ENCODE measurements at regions not wholly inside any gene's neighbourhood (a gene's known extent, or its start where the extent isn't known, plus 50 kb on each side); places are given as distances from the start of the nearest gene placed in this dataset.
A peak's percentile ranks its signal among the peaks of the same experiment; 100 is the strongest.

DNA sequence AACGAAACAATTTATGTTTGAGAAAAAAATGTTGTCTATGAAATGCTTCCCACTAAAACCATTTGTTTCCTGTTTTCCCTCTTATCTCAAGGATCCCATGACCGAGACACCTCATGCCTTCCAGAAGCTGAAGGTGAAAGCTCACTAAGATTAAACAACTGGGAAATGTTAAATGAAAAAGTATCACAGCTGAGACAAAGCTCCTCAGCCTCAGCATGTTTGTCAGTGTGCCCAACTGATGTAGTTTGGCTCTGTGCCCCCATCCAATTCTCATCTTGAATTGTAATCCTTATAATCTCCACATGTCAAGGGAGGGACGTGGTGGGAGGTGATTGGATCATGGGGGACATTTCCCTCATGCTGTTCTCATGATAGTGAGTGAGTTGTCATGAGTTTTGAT, 327.3 kb downstream of the HTR7 start:
- DNase-seq, result no peak

DNA sequence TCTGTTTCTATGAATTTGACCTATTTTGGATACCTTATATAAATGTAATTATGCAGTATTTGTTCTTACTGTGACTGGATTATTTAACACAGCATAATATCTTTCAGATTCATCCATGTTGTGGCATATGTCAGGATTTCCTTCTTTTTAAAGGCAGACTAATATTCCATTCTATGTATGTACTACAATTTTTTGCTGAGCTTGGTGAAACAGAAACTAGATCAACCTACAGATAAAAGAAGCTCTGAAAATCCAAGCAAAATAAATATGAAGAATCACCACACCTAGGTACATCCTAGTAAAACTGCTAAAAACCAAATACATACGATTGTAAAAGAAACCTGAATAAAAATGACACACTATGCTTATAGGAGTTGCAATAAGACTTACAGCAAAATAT, 300.5 kb downstream of the HTR7 start:
- no peak for DNase-seq

DNA sequence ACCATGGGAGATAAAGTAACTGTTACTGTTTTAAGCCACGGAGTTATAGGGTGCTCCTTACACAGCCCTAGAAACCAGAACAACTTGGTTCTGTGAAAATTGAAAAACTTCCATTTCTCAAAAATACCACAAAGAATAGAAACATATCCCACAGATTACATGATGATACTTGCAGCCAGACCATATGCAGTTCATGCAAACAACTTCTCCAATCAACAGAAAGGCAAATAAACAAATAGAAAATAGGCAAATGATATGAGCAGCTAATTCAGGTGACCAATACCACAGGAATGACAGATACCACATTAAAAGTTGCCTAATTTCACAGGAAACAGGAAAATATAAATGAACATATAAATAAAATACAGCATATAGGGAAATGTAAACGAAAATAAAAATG, 297.5 kb downstream of the HTR7 start:
- no peak for DNase-seq

DNA sequence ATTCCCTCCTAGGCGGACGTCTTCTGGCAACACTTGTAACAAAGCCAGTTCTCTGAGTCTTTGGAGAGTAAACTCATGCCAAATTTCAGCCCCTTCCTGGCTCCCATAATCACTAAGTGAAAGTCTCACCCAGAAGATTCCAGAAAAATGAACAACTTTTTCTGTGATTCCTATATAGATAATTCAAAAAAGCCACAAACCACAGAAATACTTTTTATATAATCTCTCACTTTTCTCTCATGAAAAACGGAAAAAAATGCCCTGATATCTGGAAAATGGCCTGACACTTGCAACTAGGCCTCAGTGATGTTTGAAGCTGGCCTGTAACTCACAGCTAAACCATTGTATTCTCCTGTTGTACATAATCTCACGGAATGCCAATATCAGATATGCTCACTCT, 296.2 kb downstream of the HTR7 start:
- DNase-seq, result no peak

DNA sequence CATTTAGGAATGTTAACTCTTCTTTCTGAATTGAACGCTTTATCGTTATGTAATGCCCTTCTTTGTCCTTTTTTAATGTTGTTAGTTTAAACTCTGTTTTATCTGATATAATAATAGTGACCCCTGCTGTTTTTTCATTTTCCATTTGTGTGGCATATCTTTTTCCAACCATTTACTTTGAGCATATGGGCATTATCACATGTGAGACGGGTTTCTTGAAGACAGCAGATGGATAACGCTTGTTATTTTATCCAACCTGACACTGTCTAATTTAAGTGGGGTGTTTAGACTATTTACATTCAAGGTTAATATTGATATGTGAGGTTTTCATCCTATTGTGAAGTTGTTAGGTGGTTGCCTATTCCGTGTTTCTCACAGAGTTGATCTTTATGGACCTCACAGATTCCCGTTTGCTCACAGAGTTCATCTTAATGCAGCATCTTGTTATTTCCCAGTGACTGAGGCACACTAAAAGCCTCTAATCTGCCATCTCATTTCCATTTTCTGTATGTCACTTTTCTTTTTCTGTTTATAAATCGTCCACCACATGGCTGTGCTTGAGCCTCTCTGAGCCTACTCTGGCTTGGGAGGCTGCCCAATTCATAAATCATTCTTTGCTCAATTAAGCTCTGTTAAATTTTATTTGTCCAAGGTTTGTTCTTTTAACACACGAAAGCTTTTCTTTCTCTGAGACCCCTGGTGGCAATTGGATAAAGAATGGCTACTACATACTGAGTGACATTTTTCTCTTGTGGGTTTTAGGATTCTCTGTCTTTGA, 286.2 kb downstream of the HTR7 start:
- DNase-seq, result no peak

DNA sequence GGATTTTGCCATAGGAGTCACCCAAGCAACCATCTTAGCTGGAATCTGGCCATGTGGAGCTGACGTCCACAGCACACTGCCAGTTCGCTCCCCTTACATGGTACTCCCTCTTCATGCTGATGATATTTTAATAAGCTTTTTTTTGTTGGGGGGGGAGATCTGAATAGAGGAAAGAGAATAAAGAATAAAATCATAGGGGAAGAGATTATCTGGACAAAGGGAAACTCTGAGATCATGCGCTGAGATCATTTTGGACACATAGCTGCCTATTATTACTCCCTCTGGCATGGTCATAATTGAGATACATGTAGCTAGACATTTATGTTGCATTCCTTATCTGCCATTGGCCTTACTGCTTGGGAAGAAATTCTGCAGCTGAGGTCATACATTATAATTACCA, 282.7 kb downstream of the HTR7 start:
- DNase-seq, result no peak

DNA sequence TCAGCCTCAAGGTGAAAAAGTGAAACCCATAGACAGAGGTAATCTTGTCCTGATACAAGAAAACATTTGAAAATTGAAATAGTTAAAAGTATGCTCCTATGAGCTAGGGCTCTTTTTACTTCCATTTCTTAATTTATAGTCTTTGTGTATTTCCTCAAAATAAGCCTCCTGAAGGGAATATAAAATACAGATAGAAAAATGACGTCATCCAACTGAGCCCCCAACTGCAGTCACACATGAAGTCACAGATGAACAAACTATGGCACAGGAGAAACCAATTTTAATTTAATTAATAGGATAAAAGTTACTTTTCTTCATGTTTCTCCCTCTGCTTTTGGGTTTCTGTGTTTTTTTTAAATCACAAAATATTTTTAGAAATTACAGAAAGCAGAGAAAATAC, 280.3 kb downstream of the HTR7 start:
- DNase-seq, result no peak

DNA sequence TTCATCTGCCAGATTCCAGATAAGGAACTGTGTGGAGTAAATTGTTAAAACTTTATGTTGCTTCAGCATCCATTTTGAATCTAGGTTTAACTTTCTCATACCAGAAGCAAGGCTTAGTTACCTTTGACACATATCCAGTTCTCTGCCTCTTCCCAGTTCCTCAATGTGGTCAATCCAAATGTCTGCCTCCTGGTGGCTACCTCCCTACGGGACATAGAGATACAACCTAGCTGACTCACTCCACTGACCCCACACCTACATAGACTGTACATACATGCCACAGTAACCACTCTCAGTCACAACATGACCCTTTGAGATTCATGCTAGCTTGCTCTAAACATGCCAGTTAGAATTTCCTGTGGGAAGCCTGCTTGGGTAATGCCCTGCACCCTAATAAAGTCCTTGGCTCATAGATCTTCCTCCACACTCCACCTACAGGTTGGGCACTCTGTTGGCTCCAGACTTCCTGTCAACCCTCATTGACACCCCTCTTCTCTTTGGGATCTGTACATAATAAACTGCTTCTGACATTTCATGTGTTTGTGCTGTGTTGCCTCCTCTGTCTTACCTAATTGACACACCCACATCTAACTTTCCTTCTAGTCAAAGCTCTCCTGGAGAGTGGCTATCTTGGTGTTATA, 278.1 kb downstream of the HTR7 start:
- DNase-seq, result no peak

DNA sequence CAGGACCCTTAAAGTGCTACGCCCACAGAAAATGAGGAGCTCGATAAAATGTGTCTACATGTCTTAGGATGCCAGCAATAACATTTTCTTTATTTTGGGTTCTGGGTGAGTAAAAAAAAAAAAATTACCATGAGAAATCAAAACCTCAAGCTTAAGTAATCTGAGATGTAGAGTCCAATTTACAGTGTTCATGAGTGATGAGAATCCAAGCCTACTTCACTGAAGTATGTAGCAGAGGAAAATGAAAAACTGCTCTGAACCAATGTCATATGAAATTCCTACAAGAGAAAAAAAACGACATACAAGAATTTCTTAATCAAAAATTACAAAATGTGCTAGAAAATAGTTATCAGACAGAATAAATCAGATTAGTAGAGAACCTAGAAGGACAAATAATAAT, 274.4 kb downstream of the HTR7 start:
- no peak for DNase-seq

DNA sequence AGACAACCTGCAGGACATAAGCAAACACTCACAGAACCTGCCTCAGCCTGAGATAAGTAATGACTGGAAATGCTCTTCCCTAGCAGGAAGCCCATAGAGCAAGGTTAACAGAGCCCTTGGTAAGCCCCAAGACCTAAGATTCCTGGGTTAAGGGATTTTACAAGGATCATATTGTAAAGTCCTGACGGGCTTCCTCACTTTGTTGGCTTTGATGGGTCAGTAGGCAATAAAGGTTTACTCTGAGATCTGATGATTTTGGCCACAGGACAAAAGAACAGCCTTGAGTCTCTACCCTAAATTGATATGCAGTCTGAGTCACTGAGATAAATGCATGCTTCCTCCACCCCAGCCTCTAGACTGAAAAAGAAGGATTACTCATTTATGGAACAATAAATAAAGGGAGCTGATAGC, 270.8 kb downstream of the HTR7 start:
- DNase-seq, result no peak

DNA sequence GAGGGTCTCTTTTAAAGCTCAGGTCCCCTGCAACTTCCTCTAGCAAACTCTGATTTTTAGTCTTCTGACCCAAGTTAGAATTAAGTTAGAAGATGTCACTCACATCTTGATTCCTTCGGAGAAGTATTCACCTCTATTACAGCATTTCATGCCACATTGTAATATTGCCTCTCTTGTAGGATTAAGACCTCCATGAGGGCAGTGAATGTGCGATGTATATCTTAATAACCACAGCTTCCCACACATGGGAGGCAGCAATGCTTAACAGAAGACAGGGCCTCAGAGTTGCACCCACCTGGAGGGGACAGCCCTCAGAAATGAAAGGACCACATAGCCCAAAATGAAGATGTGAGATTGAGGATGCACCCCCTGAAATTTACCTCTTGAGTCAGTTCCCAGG, 270.3 kb downstream of the HTR7 start:
- DNase-seq, result no peak

DNA sequence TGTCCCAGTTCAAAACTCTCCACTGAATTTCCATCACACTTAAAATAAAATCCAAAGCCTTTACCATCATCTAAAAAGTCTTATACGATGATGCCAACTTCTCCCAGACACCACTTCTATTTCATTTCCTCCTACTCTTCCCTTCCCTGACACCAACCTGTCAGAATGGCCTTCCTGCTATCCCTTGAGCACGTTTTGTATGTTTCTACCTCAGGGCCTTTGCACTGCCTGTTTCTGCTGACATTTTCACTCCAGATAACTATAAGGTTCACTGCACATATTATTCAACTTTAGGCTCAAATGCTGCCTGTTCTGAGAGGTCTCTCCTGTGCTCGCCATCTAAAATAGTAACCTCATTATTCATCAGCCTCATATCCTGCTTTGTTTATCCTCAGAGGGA, 269.6 kb downstream of the HTR7 start:
- no peak for DNase-seq

DNA sequence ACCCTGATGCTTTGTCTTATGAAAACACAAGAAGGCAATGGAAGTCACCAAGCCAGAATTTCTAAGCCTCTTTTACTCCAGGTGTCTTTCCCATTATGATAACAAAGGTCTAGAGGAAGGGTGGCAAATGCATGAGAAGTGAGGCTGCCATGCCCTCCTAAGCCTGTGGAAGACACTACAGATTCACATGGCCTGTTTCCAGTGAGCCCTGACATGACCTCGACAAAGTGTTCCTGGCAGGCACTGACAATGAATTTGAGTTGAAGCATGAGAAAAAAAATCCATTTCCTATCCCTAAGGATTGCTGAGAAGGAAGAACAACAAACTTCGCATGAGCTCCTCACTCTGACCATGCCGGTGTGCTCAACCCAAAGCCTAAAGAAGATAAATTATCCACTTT, 268.0 kb downstream of the HTR7 start:
- no peak for DNase-seq

DNA sequence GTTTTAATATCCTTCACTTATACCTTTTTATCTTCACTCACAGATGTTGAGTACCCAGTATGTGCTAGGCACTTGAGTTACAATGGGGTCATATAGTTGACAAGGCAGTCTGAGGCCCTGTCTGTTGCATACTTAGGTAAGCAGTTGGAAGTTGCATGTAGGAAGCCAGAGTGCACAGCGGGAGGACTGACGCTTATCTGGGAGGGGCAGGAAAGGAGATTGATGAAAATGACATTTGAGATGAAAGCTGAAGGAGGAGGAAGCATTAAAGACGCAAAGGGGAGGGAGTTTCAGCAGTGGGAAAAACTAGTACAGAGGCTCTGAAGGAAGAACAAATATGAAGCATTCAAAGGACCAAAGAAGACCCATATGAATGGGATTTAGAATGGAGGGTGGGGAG, 266.2 kb downstream of the HTR7 start:
- DNase-seq, result no peak

DNA sequence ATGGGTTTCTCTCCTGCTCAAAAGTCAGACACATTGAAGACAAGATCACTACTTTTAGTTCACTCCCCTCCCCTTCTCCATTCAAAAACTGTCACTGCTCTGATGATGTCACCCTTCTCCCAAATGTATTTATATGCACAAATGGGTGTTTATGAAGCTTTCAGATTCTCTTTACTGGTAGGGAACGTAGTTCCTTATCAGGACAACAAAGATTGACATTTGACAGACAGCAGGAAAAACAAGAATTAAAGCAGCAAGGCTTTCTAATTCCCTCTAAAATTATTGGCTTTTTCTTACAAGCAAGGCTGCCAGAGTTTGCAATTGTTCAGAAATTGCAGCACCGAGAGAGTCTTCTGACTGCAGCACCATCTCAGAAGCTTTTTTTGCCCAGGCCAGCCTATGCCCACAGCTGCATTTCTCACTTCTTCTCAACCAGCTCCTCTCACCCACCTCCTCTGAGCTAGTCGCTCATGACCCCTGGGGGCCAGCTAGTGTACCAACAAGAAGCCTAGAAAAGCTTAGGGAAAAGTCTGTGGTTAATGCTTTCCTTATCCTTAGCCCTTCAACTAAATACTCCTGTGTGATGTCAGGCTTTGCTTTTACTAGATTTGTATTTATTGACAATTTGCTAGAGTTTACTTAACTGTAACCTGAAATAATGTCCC, 265.1 kb downstream of the HTR7 start:
- peak in 1 of 2 experiments; percentile 17 for DNase-seq

DNA sequence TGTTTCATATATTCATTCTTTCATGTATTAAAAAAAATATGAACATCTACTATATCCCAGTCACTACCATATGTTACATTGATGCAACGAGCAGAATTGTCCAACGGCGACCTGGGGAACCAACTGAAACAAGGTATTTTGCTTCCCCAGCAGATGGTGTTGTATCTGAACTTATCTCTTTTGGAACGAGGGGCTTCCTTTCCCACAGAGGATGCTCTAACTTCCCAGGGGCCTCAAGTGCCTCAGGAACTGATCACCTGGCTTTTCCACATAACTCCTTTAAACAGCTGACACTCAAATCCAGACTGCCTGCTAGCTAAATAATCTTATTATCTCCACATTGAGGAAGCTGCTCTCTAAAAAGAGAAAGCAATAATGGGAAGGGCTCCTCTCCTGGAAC, 259.3 kb downstream of the HTR7 start:
- DNase-seq, result no peak

DNA sequence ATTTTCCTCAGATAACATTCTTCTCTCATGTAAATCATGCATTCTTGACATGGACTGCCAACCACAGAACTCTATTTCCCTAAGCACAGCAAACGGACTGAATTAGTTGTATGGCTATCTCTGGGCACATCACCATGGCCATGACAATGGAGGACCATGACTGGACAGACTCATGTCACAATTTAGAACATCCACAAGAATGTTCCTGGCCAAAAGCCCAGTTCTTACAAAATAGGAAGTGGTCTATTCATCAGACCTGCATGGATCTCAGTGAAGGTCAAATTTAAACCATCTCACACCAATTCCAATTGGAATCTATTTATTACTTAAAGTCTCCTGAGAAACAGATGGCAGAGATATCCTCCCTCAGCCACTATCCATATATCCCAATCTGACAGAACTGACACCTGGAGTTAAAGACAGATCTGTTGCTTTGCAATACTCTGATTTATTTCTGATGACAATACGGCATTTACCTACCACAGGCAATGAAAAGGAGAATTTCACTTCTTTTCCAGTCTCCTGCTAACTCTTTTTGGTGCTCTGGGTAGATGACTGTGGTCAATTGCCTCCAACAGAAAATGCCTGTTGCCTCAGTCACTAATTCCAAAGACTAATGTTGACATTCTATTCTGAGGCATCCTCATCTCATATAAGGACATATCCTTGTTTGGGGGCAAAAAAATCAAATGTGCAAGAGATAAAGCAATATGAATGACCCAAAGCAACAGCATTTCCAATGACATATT, 254.8 kb downstream of the HTR7 start:
- no peak for DNase-seq

DNA sequence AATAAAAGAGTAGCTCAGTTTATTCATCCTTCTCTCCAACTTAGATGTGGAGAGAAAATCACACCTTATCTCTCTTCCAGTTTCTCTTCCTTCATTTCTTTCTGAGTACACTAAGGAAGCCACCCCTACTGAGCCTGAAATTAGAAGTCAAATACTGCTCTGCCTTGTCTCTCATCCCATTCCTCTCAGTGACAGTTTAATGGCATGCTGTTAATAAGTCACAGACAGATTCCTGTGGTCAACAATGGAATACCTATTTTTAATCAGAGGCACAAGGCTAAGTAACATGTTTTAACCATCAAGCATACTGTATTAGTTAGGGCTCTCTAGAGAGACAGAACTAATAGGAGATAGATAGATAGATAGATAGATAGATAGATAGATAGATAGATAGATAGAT, 253.2 kb downstream of the HTR7 start:
- no peak for DNase-seq

DNA sequence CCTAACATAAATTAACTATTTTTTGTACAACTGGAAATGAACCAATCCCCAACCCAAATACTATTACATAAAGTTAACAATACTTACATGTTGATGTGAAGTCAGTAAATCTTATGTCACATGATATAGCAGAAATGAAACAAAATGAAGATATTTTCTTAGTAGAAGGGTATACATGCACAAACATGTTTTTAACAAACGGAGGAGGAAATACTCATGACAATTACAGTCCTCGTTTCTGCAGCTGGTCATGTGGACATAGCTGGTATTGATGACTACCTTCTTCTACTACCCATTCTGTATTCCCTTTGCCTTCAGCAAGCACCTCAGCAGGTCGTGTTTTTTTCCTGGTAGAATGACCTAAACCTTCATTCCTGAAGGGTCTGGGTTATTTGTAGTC, 252.3 kb downstream of the HTR7 start:
- no peak for DNase-seq

DNA sequence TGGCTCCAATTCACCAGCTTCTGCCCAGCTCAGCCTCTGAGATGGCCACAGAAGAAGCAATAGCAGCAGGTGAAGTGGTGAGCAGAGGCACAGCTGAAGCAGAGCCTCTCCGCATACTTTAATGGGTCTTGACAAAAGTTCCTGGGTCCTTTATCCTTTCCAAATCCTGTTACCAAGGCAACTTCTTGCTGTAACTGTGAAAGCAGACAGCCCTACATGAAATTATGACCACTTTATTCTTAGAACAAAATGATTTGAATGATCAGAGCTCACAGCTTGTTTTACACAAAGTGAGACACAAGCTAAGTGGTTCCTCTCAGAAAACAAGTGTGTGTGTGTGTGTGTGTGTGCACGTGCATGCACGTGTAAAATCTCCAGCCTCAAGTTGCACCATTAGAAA, 245.6 kb downstream of the HTR7 start:
- no peak for DNase-seq

DNA sequence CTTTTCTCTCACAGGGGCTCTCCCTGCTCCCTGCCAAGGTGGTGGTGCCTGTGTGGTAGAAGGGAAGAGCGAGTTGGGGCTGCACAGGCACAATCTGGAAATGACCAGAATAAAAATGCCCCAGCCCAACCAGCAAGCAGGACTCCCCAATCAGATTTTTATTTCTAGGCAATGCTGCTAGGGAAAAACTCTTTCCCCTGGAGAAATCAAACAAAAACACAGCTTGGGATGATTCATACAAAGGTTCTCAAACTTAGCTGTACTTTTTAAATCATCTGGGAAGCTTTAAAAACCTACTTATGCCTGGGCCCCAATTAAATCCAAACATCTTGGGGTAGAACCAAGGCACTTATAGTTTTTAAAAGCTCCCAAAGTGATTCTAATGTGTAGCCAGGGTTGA, 243.2 kb downstream of the HTR7 start:
- DNase-seq, result no peak

DNA sequence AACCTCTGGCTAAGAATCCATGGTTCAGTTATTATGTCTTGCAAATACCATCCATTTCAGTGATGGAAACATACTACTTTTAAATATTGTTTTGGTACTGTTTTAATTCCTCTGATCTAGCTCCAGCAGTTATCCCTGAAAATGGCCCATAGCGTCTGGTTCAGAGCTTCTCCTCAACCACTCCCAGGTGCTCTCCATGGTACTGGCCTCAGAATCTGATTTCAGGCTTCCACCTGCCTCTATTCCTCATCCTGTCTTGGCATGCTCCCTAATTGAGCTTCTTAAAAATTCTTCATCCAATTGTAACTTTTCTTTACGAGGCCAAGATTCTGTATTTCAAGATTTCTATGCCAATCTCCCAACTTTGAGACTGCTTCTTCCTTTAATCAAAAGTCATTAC, 236.3 kb downstream of the HTR7 start:
- no peak for DNase-seq

DNA sequence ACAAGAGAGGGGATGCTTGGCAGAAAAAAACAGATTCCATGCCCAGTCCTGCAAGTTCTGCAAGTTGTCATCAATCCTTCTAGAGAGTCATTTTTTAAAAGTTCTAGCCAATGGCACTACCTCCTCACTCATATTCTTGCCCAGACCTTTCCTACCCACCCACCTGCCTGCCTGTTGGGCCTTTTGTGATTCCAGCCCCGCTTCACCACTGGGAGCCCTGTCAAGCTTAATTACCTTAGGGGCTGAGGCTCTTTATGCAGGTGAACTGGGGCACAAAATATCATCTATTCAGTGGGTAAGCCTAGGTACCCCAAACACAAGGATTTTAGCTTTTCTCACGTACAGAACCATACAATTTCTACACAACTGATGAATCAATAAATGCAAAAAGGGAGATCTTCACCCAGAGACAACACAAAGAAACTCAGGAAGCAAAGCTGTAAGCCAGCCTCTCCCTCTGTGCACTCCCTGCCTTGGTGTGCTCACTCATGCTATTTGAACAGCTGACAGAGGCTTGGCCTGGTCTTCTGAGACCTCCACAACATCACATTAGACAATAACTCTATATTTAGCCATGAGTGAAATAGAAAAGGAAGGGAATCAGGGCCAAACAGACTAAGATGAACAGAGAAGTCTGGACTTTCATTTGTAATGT, 222.6 kb downstream of the HTR7 start:
- DNase-seq, result no peak

Measured in activated T-cell treated with anti-CD3 and anti-CD28 coated beads, Interleukin-2, amount 50 U/mL, for 48 hours (primary cell).